PC-3 (cell line): ENCODE measurements at regions not wholly inside any gene's neighbourhood (a gene's known extent, or its start where the extent isn't known, plus 50 kb on each side); places are given as distances from the start of the nearest gene placed in this dataset.

Source experiments
- ATAC-seq: fragments of 200-7000 bp; cut with Tn5 transposase; 2 replicates; pipeline ENCODE4 v1.9.1; 2020; ENCODE audit warnings: mild to moderate bottlenecking, moderate library complexity
- BruUV-seq: library from RNA; stranded (reverse); fragments of 400-500 nt; replicated peaks from 2 replicates; lab custom pipeline; 2021; lab: Mats Ljungman, UMichigan
- CTCF ChIA-PET: fragments of 300-600 bp; sonication (Branson Sonifier 250); formaldehyde crosslinking; loops from one replicate; lab custom pipeline; 2022; ENCODE audit warnings: antibody characterized with exemption; lab: Charles Lee
- POLR2A ChIA-PET: fragments of 300-600 bp; sonication (Branson Sonifier 250); formaldehyde crosslinking; loops from one replicate; lab custom pipeline; 2022; ENCODE audit warnings: antibody characterized with exemption; ENCODE audit not compliant: unreplicated experiment; lab: Charles Lee
- DNase-seq: peaks from one replicate; pipeline ENCODE4 v3.0.0-alpha.2; 2015
- H2AFZ ChIP-seq: fragments of 300-600 bp; sonication (generic); 2 replicates; pipeline ENCODE4 v1.6.0; 2016; ENCODE audit warnings: antibody characterized with exemption, low read length
- H3F3A ChIP-seq: fragments of 300-600 bp; sonication (generic); one replicate; pipeline ENCODE4 v1.6.0; 2017; ENCODE audit warnings: antibody characterized with exemption, low read length, control low read depth, mild to moderate bottlenecking; ENCODE audit not compliant: unreplicated experiment
- H3K27ac ChIP-seq: fragments of 300-600 bp; sonication (generic); 2 replicates; pipeline ENCODE4 v1.5.1; 2016; ENCODE audit warnings: mild to moderate bottlenecking, low read length
- H3K27me3 ChIP-seq: fragments of 300-600 bp; sonication (generic); 2 replicates; pipeline ENCODE4 v1.6.1; 2016; ENCODE audit warnings: low read length, mixed read lengths
- H3K36me3 ChIP-seq: fragments of 300-600 bp; sonication (generic); 2 replicates; pipeline ENCODE4 v1.6.1; 2016; ENCODE audit warnings: low read depth, mixed run types, low read length, mixed read lengths
- H3K4me1 ChIP-seq: fragments of 300-600 bp; sonication (generic); 2 replicates; pipeline ENCODE4 v1.5.1; 2016; ENCODE audit warnings: low read length; ENCODE audit not compliant: insufficient read depth
- H3K4me2 ChIP-seq: fragments of 300-600 bp; sonication (generic); 2 replicates; pipeline ENCODE4 v1.6.0; 2016; ENCODE audit warnings: low read length
- H3K4me3 ChIP-seq: fragments of 300-600 bp; sonication (generic); 2 replicates; pipeline ENCODE4 v1.5.1; 2016; ENCODE audit warnings: mild to moderate bottlenecking, low read length, mixed read lengths
- H3K79me2 ChIP-seq: fragments of 300-600 bp; sonication (generic); 2 replicates; pipeline ENCODE4 v1.6.1; 2017; ENCODE audit warnings: low read length, mixed read lengths
- H3K9ac ChIP-seq: fragments of 300-600 bp; sonication (generic); 2 replicates; pipeline ENCODE4 v1.6.0; 2016; ENCODE audit warnings: mild to moderate bottlenecking, low read length
- H3K9me2 ChIP-seq: fragments of 300-600 bp; sonication (generic); replicated peaks from 2 replicates; pipeline ENCODE4 v1.6.1; 2016; ENCODE audit warnings: mixed run types, low read length, mixed read lengths
- H3K9me3 ChIP-seq: fragments of 300-600 bp; sonication (generic); 2 replicates; pipeline ENCODE4 v1.6.1; 2016; ENCODE audit warnings: low read length, mixed read lengths
- H4K20me1 ChIP-seq: fragments of 300-600 bp; sonication (generic); 2 replicates; pipeline ENCODE4 v1.6.1; 2016; ENCODE audit warnings: low read length, mixed read lengths
- EZH2 ChIP-seq: fragments of 300-600 bp; sonication (generic); IDR thresholded peaks from one replicate; pipeline ENCODE4 v1.6.1; 2017; ENCODE audit warnings: antibody characterized with exemption, mild to moderate bottlenecking, low read length; ENCODE audit not compliant: unreplicated experiment
- EZH2phosphoT487 ChIP-seq: fragments of 300-600 bp; sonication (generic); IDR thresholded peaks from 2 replicates; pipeline ENCODE4 v1.6.1; 2018; ENCODE audit warnings: mild to moderate bottlenecking, antibody characterized with exemption, low read length, borderline replicate concordance
- intact Hi-C: fragments of 100-400 bp; cut with micrococcal nuclease; formaldehyde crosslinking; loops from 2 replicates; pipeline ENCODE4 v1.9.0; 2023
- TF ChIP-seq, protein P1 (sequence below): fragments of 300-600 bp; sonication (generic); conservative IDR thresholded peaks from 2 replicates; pipeline ENCODE4 v1.5.1; 2017; ENCODE audit warnings: antibody characterized with exemption, low read depth, mild to moderate bottlenecking, low read length

DNA sequence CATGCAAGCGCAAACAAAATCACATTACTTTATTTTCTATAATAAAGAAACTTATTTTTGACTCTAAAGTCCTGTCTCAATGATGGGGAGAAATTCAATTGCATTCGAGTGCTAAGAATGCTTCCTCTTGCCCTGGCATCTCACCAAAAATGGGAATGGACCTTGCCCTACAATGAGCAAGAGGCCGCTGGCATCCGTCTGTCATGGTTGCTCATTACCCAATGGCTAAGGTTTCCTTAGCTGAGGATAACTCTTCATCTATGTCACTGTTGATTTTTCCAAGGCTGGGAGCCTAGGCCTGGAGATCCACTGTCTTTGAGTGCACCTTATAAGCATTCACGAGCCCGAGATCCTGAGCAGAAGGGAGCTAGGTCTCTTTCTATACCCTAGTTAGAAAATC is 471.3 kb upstream of the NRSN1 start:
- intact Hi-C loops = no loop called here
- no TSS peak for BruUV-seq
- no peak overlapping the region for H3K4me2 ChIP-seq
- ATAC-seq = no peak
- no peak for DNase-seq
- no peaks in the 10 kb centered on the region for H3K79me2 ChIP-seq
- no peak overlapping the region for H2AFZ ChIP-seq
- no peak overlapping the region for H3K27ac ChIP-seq
- H3F3A ChIP-seq = no peaks in the 10 kb centered on the region
- POLR2A ChIA-PET = interaction anchor here (0.7 kb wide), 1 partner anchor 9 kb away, joined by 3 read pairs; no protein-coding TSS in a partner anchor
- TF ChIP-seq, protein P1, sequence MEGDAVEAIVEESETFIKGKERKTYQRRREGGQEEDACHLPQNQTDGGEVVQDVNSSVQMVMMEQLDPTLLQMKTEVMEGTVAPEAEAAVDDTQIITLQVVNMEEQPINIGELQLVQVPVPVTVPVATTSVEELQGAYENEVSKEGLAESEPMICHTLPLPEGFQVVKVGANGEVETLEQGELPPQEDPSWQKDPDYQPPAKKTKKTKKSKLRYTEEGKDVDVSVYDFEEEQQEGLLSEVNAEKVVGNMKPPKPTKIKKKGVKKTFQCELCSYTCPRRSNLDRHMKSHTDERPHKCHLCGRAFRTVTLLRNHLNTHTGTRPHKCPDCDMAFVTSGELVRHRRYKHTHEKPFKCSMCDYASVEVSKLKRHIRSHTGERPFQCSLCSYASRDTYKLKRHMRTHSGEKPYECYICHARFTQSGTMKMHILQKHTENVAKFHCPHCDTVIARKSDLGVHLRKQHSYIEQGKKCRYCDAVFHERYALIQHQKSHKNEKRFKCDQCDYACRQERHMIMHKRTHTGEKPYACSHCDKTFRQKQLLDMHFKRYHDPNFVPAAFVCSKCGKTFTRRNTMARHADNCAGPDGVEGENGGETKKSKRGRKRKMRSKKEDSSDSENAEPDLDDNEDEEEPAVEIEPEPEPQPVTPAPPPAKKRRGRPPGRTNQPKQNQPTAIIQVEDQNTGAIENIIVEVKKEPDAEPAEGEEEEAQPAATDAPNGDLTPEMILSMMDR = no peak
- TF ChIP-seq EZH2 (no peak), EZH2phosphoT487 (no peak)
- H3K27me3 ChIP-seq = no peaks in the 10 kb centered on the region
- no peak overlapping the region for H3K9ac ChIP-seq
- H4K20me1 ChIP-seq = no peaks in the 10 kb centered on the region
- H3K36me3 ChIP-seq = no peaks in the 10 kb centered on the region
- CTCF ChIA-PET = no interaction called here
- no peaks in the 10 kb centered on the region for H3K9me2 ChIP-seq
- H3K4me3 ChIP-seq = no peak overlapping the region
- no peaks in the 10 kb centered on the region for H3K9me3 ChIP-seq
- H3K4me1 ChIP-seq = peaks cover 7% of the 10 kb centered on the region; the same call in 1 of the 2 replicates

DNA sequence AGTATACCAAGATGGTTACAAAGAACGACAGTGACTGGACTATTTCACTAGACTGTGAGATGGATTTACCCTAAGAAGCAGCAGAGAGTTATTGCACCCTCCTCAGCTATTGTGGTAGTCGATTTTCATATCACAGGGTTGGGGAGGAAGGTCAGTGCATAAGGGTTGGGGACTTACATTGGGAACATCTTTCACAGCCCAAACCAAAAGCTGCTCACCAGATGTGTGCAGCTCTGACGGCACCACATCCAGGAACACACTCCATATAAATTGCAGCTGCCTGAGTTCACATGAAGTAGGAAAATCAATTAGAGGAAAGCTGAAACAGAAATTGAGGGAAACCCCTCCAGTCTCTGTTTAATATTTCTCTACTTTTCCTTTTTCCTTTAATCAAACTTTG is 470.5 kb upstream of the NRSN1 start:
- Histone ChIP-seq H3K4me2 (no peak overlapping the region), H3F3A (no peaks in the 10 kb centered on the region), H2AFZ (no peak overlapping the region), H3K27ac (no peak overlapping the region), H3K4me3 (no peak overlapping the region), H4K20me1 (no peaks in the 10 kb centered on the region), H3K79me2 (no peaks in the 10 kb centered on the region), H3K9ac (no peak overlapping the region), H3K9me3 (no peaks in the 10 kb centered on the region), H3K9me2 (no peaks in the 10 kb centered on the region), H3K27me3 (no peaks in the 10 kb centered on the region), H3K4me1 (peaks cover 7% of the 10 kb centered on the region; the same call in 1 of the 2 replicates), H3K36me3 (no peaks in the 10 kb centered on the region)
- intact Hi-C loops = no loop called here
- ATAC-seq = no peak
- no TSS peak for BruUV-seq
- TF ChIP-seq EZH2 = no peak
- no peak for TF ChIP-seq EZH2phosphoT487
- TF ChIP-seq, protein P1 = no peak
- CTCF ChIA-PET = no interaction called here
- POLR2A ChIA-PET = no interaction called here
- no peak for DNase-seq

DNA sequence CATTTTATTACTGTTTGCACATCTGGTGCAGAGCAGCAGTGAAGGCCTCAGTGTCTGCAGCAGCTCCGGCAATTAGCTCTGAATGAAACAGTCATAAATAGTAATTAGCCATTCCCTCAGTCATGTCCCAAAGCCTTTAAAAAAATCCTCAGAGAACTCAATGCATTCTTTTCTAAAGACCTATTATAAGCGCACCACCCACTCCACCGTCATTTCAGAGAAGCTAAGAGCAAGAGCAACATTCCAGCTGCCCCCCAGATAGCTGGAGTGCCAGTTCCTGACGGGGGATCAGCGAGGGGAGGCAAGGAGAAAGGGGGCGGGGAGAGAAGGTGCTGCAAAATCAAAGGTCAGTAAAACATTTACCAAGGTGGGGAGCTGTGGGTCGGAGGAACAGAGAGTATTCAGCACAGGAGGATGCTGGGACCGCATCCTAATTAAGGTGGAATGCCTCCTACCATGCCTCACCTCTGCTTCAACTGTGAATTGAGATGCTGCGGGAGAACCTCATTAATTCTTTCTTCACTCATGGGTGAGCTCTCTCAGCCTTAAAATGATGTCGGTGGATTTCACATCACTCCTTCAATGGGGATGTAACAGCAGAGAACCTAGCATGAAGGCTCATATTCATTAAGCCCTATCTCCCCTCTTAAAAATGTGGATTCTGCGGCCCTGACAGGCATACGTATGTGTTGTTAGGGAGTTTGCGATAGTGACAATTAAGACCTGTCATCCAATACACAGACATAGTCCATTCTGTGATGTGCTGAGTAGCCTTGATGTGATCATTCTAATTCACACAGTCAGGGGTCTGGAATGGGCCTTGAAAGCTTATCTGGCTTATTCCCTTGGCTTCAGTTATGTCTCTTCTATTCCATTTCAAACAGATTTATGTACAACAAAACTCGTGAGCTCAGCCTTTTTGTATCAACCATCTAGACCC is 469.5 kb upstream of the NRSN1 start:
- H4K20me1 ChIP-seq = no peaks in the 10 kb centered on the region
- no peaks in the 10 kb centered on the region for H3K9me3 ChIP-seq
- H3K4me2 ChIP-seq = no peak overlapping the region
- H3F3A ChIP-seq = no peaks in the 10 kb centered on the region
- POLR2A ChIA-PET = no interaction called here
- no peak overlapping the region for H3K4me3 ChIP-seq
- DNase-seq (no peak), ATAC-seq (no peak)
- H3K4me1 ChIP-seq = peaks cover 7% of the 10 kb centered on the region; the same call in 1 of the 2 replicates
- no peak overlapping the region for H3K9ac ChIP-seq
- no TSS peak for BruUV-seq
- H3K27ac ChIP-seq = no peak overlapping the region
- intact Hi-C loops = no loop called here
- H3K36me3 ChIP-seq = no peaks in the 10 kb centered on the region
- no peaks in the 10 kb centered on the region for H3K79me2 ChIP-seq
- no peaks in the 10 kb centered on the region for H3K27me3 ChIP-seq
- CTCF ChIA-PET = no interaction called here
- no peaks in the 10 kb centered on the region for H3K9me2 ChIP-seq
- TF ChIP-seq, protein P1 = no peak
- TF ChIP-seq EZH2phosphoT487 = no peak
- TF ChIP-seq EZH2 = no peak
- no peak overlapping the region for H2AFZ ChIP-seq
